ENCODE measurements at regions not wholly inside any gene's neighbourhood (a gene's known extent, or its start where the extent isn't known, plus 50 kb on each side); places are given as distances from the start of the nearest gene placed in this dataset.
"Not testable (repeated sequence)": the region's sequence is repeated elsewhere in the genome, so short reads cannot be mapped to it uniquely, and the experiment has no call there.

DNA sequence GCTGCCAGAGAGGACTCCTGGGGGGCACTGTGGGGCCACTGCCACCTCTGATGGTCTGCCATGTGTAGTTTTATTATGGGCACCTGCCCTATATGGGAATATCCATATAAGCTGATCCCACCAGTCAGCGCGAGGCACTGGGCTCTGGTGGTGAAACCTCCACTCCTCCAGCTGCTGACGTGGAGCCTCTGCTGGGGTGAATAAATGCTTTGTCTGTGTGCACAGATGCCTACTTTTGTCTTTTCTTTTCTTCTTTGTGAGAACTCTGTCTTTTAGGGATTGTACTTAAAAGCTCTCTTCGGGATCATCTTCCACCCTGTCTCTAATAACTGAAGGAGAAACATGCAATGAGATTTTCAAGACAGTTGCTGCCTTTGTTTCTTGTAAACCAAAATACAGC lies 68.9 kb upstream of the NCK2 start:
- Histone ChIP-seq H3K4me3 (ENCODE audit: low read length) (no peak overlapping the region), H3K27ac (ENCODE audit: low read length) (no peak overlapping the region), H3K27me3 (ENCODE audit: control insufficient read depth, insufficient read depth, low read length) (no peaks in the 10 kb centered on the region), H3K9me3 (ENCODE audit: control insufficient read depth, insufficient read depth, low read length) (no peaks in the 10 kb centered on the region), H3K36me3 (ENCODE audit: control insufficient read depth, insufficient read depth, low read length) (no peaks in the 10 kb centered on the region), H3K4me1 (ENCODE audit: control insufficient read depth, insufficient read depth, low read length) (no peaks in the 10 kb centered on the region)
- no CpG with 5 or more reads among the region's 4 CpGs for WGBS (ENCODE audit: insufficient coverage, insufficient read length)
- no peak for DNase-seq (ENCODE audit: low read depth, low spot score)

- no peaks in the 10 kb centered on the region for H3K27me3 ChIP-seq (ENCODE audit: control insufficient read depth, insufficient read depth, low read length)
- H3K4me3 ChIP-seq (ENCODE audit: low read length), result no peak overlapping the region
- H3K27ac ChIP-seq (ENCODE audit: low read length), result no peak overlapping the region
- H3K9me3 ChIP-seq (ENCODE audit: control insufficient read depth, insufficient read depth, low read length), result no peaks in the 10 kb centered on the region
- no peaks in the 10 kb centered on the region for H3K4me1 ChIP-seq (ENCODE audit: control insufficient read depth, insufficient read depth, low read length)
- no CpG with 5 or more reads among the region's 10 CpGs for WGBS (ENCODE audit: insufficient coverage, insufficient read length)
- no peaks in the 10 kb centered on the region for H3K36me3 ChIP-seq (ENCODE audit: control insufficient read depth, insufficient read depth, low read length)
- DNase-seq (ENCODE audit: low read depth, low spot score), result no peak
Observed at GRCh38 chr2:105674859-105675541, 69.7 kb upstream of the NCK2 start.

GRCh38 chr2:105674401-105674800 lies 70.3 kb upstream of the NCK2 start:
- Histone ChIP-seq H3K9me3 (ENCODE audit: control insufficient read depth, insufficient read depth, low read length) (no peaks in the 10 kb centered on the region), H3K4me3 (ENCODE audit: low read length) (no peak overlapping the region), H3K27me3 (ENCODE audit: control insufficient read depth, insufficient read depth, low read length) (no peaks in the 10 kb centered on the region), H3K36me3 (ENCODE audit: control insufficient read depth, insufficient read depth, low read length) (no peaks in the 10 kb centered on the region), H3K4me1 (ENCODE audit: control insufficient read depth, insufficient read depth, low read length) (no peaks in the 10 kb centered on the region), H3K27ac (ENCODE audit: low read length) (no peak overlapping the region)
- no peak for DNase-seq (ENCODE audit: low read depth, low spot score)
- WGBS (ENCODE audit: insufficient coverage, insufficient read length), result no CpG with 5 or more reads among the region's 7 CpGs

DNA sequence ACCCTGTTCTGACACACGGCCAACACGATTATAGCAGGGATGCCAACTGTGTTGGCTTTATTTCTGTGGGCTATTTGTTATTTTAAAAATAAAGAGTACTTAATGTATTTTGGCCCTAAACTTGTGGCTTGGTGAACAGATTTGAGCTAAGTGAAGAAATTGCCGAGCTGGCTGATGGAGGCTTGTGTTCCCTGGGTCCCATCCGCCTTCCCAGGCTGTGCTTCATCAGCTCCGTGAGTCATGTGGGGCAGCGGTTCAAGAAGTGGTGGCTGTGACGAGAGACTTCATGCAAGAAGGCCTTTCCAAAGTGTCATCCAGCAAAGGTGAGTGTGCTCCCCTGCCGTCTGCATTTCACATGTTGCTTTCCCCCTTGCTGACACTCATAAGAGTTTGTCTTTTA lies 73.6 kb upstream of the NCK2 start:
- WGBS (ENCODE audit: insufficient coverage, insufficient read length), result no CpG with 5 or more reads among the region's 8 CpGs
- no peaks in the 10 kb centered on the region for H3K36me3 ChIP-seq (ENCODE audit: control insufficient read depth, insufficient read depth, low read length)
- H3K27me3 ChIP-seq (ENCODE audit: control insufficient read depth, insufficient read depth, low read length), result no peaks in the 10 kb centered on the region
- H3K4me1 ChIP-seq (ENCODE audit: control insufficient read depth, insufficient read depth, low read length), result no peaks in the 10 kb centered on the region
- H3K27ac ChIP-seq (ENCODE audit: low read length), result no peak overlapping the region
- DNase-seq (ENCODE audit: low read depth, low spot score), result no peak
- no peak overlapping the region for H3K4me3 ChIP-seq (ENCODE audit: low read length)
- H3K9me3 ChIP-seq (ENCODE audit: control insufficient read depth, insufficient read depth, low read length), result no peaks in the 10 kb centered on the region

- Histone ChIP-seq H3K36me3 (ENCODE audit: control insufficient read depth, insufficient read depth, low read length) (no peaks in the 10 kb centered on the region), H3K4me1 (ENCODE audit: control insufficient read depth, insufficient read depth, low read length) (no peaks in the 10 kb centered on the region), H3K9me3 (ENCODE audit: control insufficient read depth, insufficient read depth, low read length) (no peaks in the 10 kb centered on the region), H3K4me3 (ENCODE audit: low read length) (no peak overlapping the region), H3K27ac (ENCODE audit: low read length) (no peak overlapping the region), H3K27me3 (ENCODE audit: control insufficient read depth, insufficient read depth, low read length) (no peaks in the 10 kb centered on the region)
- no peak for DNase-seq (ENCODE audit: low read depth, low spot score)
- no CpG with 5 or more reads among the region's 4 CpGs for WGBS (ENCODE audit: insufficient coverage, insufficient read length)
Observed at GRCh38 chr2:105669384-105669891, 75.3 kb upstream of the NCK2 start.

DNA sequence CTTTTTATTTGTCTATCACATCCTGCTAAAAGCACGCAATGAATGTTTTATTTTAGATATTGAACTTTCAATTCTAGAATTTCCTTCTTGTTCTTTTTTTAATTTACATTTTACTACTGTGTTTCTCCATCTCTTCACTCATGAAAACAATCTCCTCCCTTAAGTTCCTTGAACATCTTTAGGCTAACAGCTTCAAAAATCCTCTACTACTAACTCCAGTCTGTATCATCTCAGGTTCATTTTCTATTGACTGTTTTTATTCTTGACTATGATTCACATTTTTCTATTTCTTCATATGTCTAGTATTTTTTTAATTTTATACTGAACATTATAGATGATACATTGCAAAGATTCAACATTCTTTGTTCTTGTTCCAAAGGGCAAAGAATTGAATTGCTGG lies 79.2 kb upstream of the NCK2 start:
- no peak overlapping the region for H3K27ac ChIP-seq (ENCODE audit: low read length)

GRCh38 chr2:105660489-105660888 lies 84.2 kb upstream of the NCK2 start:
- Histone ChIP-seq H3K4me1 (ENCODE audit: control insufficient read depth, insufficient read depth, low read length) (peaks cover 2% of the 10 kb centered on the region; the same call in 1 of the 2 replicates), H3K36me3 (ENCODE audit: control insufficient read depth, insufficient read depth, low read length) (no peaks in the 10 kb centered on the region), H3K4me3 (ENCODE audit: low read length) (no peak overlapping the region), H3K9me3 (ENCODE audit: control insufficient read depth, insufficient read depth, low read length) (no peaks in the 10 kb centered on the region), H3K27ac (ENCODE audit: low read length) (no peak overlapping the region), H3K27me3 (ENCODE audit: control insufficient read depth, insufficient read depth, low read length) (no peaks in the 10 kb centered on the region)
- WGBS (ENCODE audit: insufficient coverage, insufficient read length), result no CpG with 5 or more reads among the region's 4 CpGs
- no peak for DNase-seq (ENCODE audit: low read depth, low spot score)

More for the DNA sequence above, 79.2 kb upstream of the NCK2 start:
- Histone ChIP-seq H3K4me3 (ENCODE audit: low read length) (no peak overlapping the region), H3K36me3 (ENCODE audit: control insufficient read depth, insufficient read depth, low read length) (no peaks in the 10 kb centered on the region), H3K27me3 (ENCODE audit: control insufficient read depth, insufficient read depth, low read length) (no peaks in the 10 kb centered on the region), H3K4me1 (ENCODE audit: control insufficient read depth, insufficient read depth, low read length) (no peaks in the 10 kb centered on the region), H3K9me3 (ENCODE audit: control insufficient read depth, insufficient read depth, low read length) (no peaks in the 10 kb centered on the region)
- whole genome bisulfite sequencing (ENCODE audit: insufficient coverage, insufficient read length), result no CpG with 5 or more reads among the region's 1 CpG
- no peak for DNase-seq (ENCODE audit: low read depth, low spot score)

- WGBS (ENCODE audit: insufficient coverage, insufficient read length), result no CpG with 5 or more reads among the region's 4 CpGs
- not testable (repeated sequence) for H3K36me3 ChIP-seq (ENCODE audit: control insufficient read depth, insufficient read depth, low read length); DNase-seq (ENCODE audit: low read depth, low spot score); H3K27ac ChIP-seq (ENCODE audit: low read length); H3K4me3 ChIP-seq (ENCODE audit: low read length); H3K9me3 ChIP-seq (ENCODE audit: control insufficient read depth, insufficient read depth, low read length); H3K4me1 ChIP-seq (ENCODE audit: control insufficient read depth, insufficient read depth, low read length); H3K27me3 ChIP-seq (ENCODE audit: control insufficient read depth, insufficient read depth, low read length)
Observed at GRCh38 chr2:105655723-105656606, 88.7 kb upstream of the NCK2 start.

GRCh38 chr2:105655244-105655643 lies 89.5 kb upstream of the NCK2 start:
- Histone ChIP-seq H3K27ac (ENCODE audit: low read length) (no peak overlapping the region), H3K4me3 (ENCODE audit: low read length) (no peak overlapping the region), H3K27me3 (ENCODE audit: control insufficient read depth, insufficient read depth, low read length) (no peaks in the 10 kb centered on the region), H3K4me1 (ENCODE audit: control insufficient read depth, insufficient read depth, low read length) (peaks cover 2% of the 10 kb centered on the region; the same call in 1 of the 2 replicates), H3K9me3 (ENCODE audit: control insufficient read depth, insufficient read depth, low read length) (no peaks in the 10 kb centered on the region), H3K36me3 (ENCODE audit: control insufficient read depth, insufficient read depth, low read length) (no peaks in the 10 kb centered on the region)
- DNase-seq (ENCODE audit: low read depth, low spot score), result no peak

GRCh38 chr2:105654474-105655004 lies 90.2 kb upstream of the NCK2 start:
- H3K4me3 ChIP-seq (ENCODE audit: low read length), result no peak overlapping the region
- WGBS (ENCODE audit: insufficient coverage, insufficient read length), result no CpG with 5 or more reads among the region's 2 CpGs

More at GRCh38 chr2:105654474-105655004, 90.2 kb upstream of the NCK2 start:
- H3K4me1 ChIP-seq (ENCODE audit: control insufficient read depth, insufficient read depth, low read length), result peaks cover 2% of the 10 kb centered on the region; the same call in 1 of the 2 replicates
- DNase-seq (ENCODE audit: low read depth, low spot score), result no peak
- H3K36me3 ChIP-seq (ENCODE audit: control insufficient read depth, insufficient read depth, low read length), result no peaks in the 10 kb centered on the region
- H3K27me3 ChIP-seq (ENCODE audit: control insufficient read depth, insufficient read depth, low read length), result no peaks in the 10 kb centered on the region
- H3K27ac ChIP-seq (ENCODE audit: low read length), result no peak overlapping the region
- H3K9me3 ChIP-seq (ENCODE audit: control insufficient read depth, insufficient read depth, low read length), result no peaks in the 10 kb centered on the region

Measured in iPS DF 6.9 (cell line).